K562 (cell line): ENCODE measurements at regions not wholly inside any gene's neighbourhood (a gene's known extent, or its start where the extent isn't known, plus 50 kb on each side); places are given as distances from the start of the nearest gene placed in this dataset.

Experiments
- ATAC-seq: fragments of 200-7000 bp; cut with Tn5 transposase; 3 replicates; pipeline ENCODE4 v1.9.1; 2020; ENCODE audit warnings: moderate library complexity
- BruUV-seq: library from RNA; stranded (reverse); fragments of 400-500 nt; replicated peaks from 2 replicates; lab custom pipeline; 2021; lab: Mats Ljungman, UMichigan
- CTCF ChIA-PET: fragments of 300-600 bp; formaldehyde crosslinking; extraction: SDS; loops from one replicate; lab custom pipeline; 2021; ENCODE audit warnings: low intra/inter-chr PET ratio; lab: Yijun Ruan, JAX
- POLR2A ChIA-PET: fragments of 300-600, 350-650 bp; sonication (Branson Sonifier 250); formaldehyde crosslinking; extraction: SDS; loops from one replicate; lab custom pipeline; 2021; ENCODE audit warnings: antibody characterized with exemption, inconsistent platforms; lab: Yijun Ruan, JAX
- DNase-seq, 4 experiments: peaks; one replicate each; pipeline versions ENCODE4 v3.0.0 to v3.0.0-alpha.2; 2011 to 2018; ENCODE audit warnings: low spot score in 3 of 4, mixed read lengths in 3 of 4; ENCODE audit errors: extremely low read depth in 1 of 4
- FAIRE-seq: peaks from 2 replicates; lab custom pipeline; 2011; peaks lifted over from hg19 to GRCh38; lab: Jason Lieb, UNC
- H2AFZ ChIP-seq: 2 replicates; pipeline ENCODE4 v1.6.0; 2011; ENCODE audit warnings: low read depth, low read length, control low read depth, inconsistent platforms
- H3K27ac ChIP-seq: fragments of 200-600 bp; 3 replicates; pipeline ENCODE4 v1.8.0; 2011; ENCODE audit warnings: low read depth, mild to moderate bottlenecking, control low read depth, inconsistent platforms, low read length, moderate library complexity, mixed read lengths; ENCODE audit errors: extremely low read depth
- H3K27me3 ChIP-seq, 2 experiments: fragments of 300-600 bp in 1 of 2; 2 replicates in 1 of 2; 3 replicates in 1 of 2; pipeline versions ENCODE4 v1.6.0 to v1.8.0; 2011; ENCODE audit warnings: inconsistent platforms in 2 of 2, low read length in 2 of 2, mild to moderate bottlenecking in 1 of 2, mixed read lengths in 1 of 2, moderate library complexity in 1 of 2; ENCODE audit not compliant: control insufficient read depth in 2 of 2, insufficient read depth in 2 of 2
- H3K36me3 ChIP-seq: fragments of 300-600 bp; 3 replicates; pipeline ENCODE4 v1.8.0; 2011; ENCODE audit warnings: mild to moderate bottlenecking, low read length, inconsistent platforms; ENCODE audit not compliant: control insufficient read depth, insufficient read depth
- H3K4me1 ChIP-seq, 2 experiments: fragments of 200-600 bp in 1 of 2; replicated peaks in 1 of 2; 2 replicates in 1 of 2; 3 replicates in 1 of 2; pipeline versions ENCODE4 v1.5.1 to v1.8.0; 2011; ENCODE audit warnings: inconsistent platforms in 2 of 2, low read length in 2 of 2, mild to moderate bottlenecking in 1 of 2, mixed read lengths in 1 of 2, moderate library complexity in 1 of 2; ENCODE audit not compliant: control insufficient read depth in 2 of 2, insufficient read depth in 2 of 2
- H3K4me2 ChIP-seq: 2 replicates; pipeline ENCODE4 v1.6.1; 2011; ENCODE audit warnings: low read length, control low read depth, inconsistent platforms, mixed read lengths; ENCODE audit not compliant: insufficient read depth
- H3K4me3 ChIP-seq: fragments of 200-600 bp; sonication (generic), shearing (Covaris generic); 2 replicates; pipeline ENCODE4 v1.5.1; 2016; ENCODE audit warnings: control low read depth, inconsistent platforms
- H3K79me2 ChIP-seq: fragments of 200-600 bp; 3 replicates; pipeline ENCODE4 v1.8.0; 2011; ENCODE audit warnings: low read length, inconsistent platforms; ENCODE audit not compliant: control insufficient read depth, insufficient read depth
- H3K9ac ChIP-seq, 2 experiments: 2 replicates each; pipeline versions ENCODE4 v1.6.0 to v1.6.1; 2011; ENCODE audit warnings: low read depth in 2 of 2, low read length in 2 of 2, control low read depth in 1 of 2, inconsistent platforms in 1 of 2, mild to moderate bottlenecking in 1 of 2, mixed read lengths in 1 of 2; ENCODE audit not compliant: insufficient read depth in 1 of 2
- H3K9me1 ChIP-seq: one replicate; pipeline ENCODE4 v1.6.0; 2011; ENCODE audit warnings: inconsistent platforms, mild to moderate bottlenecking, low read length, moderate library complexity; ENCODE audit not compliant: control insufficient read depth, insufficient read depth
- H3K9me3 ChIP-seq: replicated peaks from 2 replicates; pipeline ENCODE4 v1.5.1; 2011; ENCODE audit warnings: low read depth, low read length, inconsistent platforms; ENCODE audit not compliant: control insufficient read depth, insufficient read depth
- H4K20me1 ChIP-seq: replicated peaks from 2 replicates; pipeline ENCODE4 v1.6.1; 2011; ENCODE audit warnings: low read length, inconsistent platforms, mixed read lengths; ENCODE audit not compliant: control insufficient read depth, insufficient read depth
- AFF1 ChIP-seq, 2 experiments: fragments of 450-650 bp; IDR thresholded peaks; 2 replicates each; pipeline ENCODE4 v1.6.1; 2018; ENCODE audit warnings: mild to moderate bottlenecking in 2 of 2, low read depth in 1 of 2; ENCODE audit not compliant: partially characterized antibody in 2 of 2
- ARID3B ChIP-seq: fragments of 250-450 bp; sonication (Bioruptor Pico); IDR thresholded peaks from 2 replicates; pipeline ENCODE4 v1.4.0; 2020; ENCODE audit warnings: borderline replicate concordance
- BDP1 ChIP-seq: IDR thresholded peaks from 3 replicates; pipeline ENCODE4 v1.6.1; 2011; ENCODE audit not compliant: insufficient read length, insufficient read depth
- CREB3L1 ChIP-seq: fragments of 450-650 bp; IDR thresholded peaks from 2 replicates; pipeline ENCODE4 v1.6.1; 2014; ENCODE audit warnings: low read depth, mild to moderate bottlenecking, moderate library complexity, borderline replicate concordance
- EWSR1 ChIP-seq: fragments of 450-650 bp; IDR thresholded peaks from 2 replicates; pipeline ENCODE4 v1.6.1; 2018; ENCODE audit warnings: borderline replicate concordance, mild to moderate bottlenecking, low read depth, moderate library complexity; ENCODE audit not compliant: partially characterized antibody
- HNRNPK ChIP-seq: fragments of 200-400 bp; formaldehyde crosslinking; IDR thresholded peaks from one replicate; pipeline ENCODE4 v1.6.1; 2018; ENCODE audit warnings: mild to moderate bottlenecking, low read depth, low read length; ENCODE audit not compliant: poor library complexity, severe bottlenecking
- ID3 ChIP-seq, 2 experiments: fragments of 250-450 bp in 1 of 2; fragments of 450-650 bp in 1 of 2; sonication (Bioruptor Pico) in 1 of 2; IDR thresholded peaks; 2 replicates each; pipeline versions ENCODE4 v1.6.1 to v1.8.0; 2016 to 2021; ENCODE audit warnings: mild to moderate bottlenecking in 2 of 2, moderate library complexity in 2 of 2, missing compliant biosample characterization in 1 of 2, missing genetic modification characterization in 1 of 2
- KHSRP ChIP-seq: fragments of 450-650 bp; IDR thresholded peaks from 2 replicates; pipeline ENCODE4 v1.6.1; 2017
- MCM7 ChIP-seq, 2 experiments: fragments of 450-650 bp; IDR thresholded peaks; 2 replicates each; pipeline ENCODE4 v1.6.1; 2016 to 2018
- MEF2D ChIP-seq: conservative IDR thresholded peaks from 2 replicates; pipeline ENCODE4 v1.6.1; 2016; ENCODE audit warnings: low read depth, missing genetic modification characterization, missing compliant biosample characterization
- SMARCC2 ChIP-seq: fragments of 450-650 bp; IDR thresholded peaks from 2 replicates; pipeline ENCODE4 v1.6.1; 2017; ENCODE audit warnings: antibody characterized with exemption, moderate library complexity, mild to moderate bottlenecking, low read depth
- TAL1 ChIP-seq: fragments of 450-650 bp; IDR thresholded peaks from 2 replicates; pipeline ENCODE4 v1.6.1; 2016; ENCODE audit warnings: mild to moderate bottlenecking
- U2AF1 ChIP-seq: fragments of 200-400 bp; formaldehyde crosslinking; optimal IDR thresholded peaks from 2 replicates; pipeline ENCODE3; 2017; ENCODE audit warnings: mild to moderate bottlenecking, low read depth, low read length, moderate library complexity
- ZKSCAN1 ChIP-seq: fragments of 150-350 bp; IDR thresholded peaks from 2 replicates; pipeline ENCODE4 v1.6.1; 2016; ENCODE audit warnings: low read depth, low read length
- ZKSCAN8 ChIP-seq: fragments of 200-800 bp; sonication (Bioruptor generic); IDR thresholded peaks from 2 replicates; pipeline ENCODE4 v1.6.1; 2016; ENCODE audit warnings: missing genetic modification characterization, missing compliant biosample characterization
- WGBS: fragments of 100-300 bp; shearing (Covaris generic); methylation state at CpG from one replicate; pipeline ENCODE4 v1.1.6; 2016; ENCODE audit warnings: low coverage, mixed read lengths; ENCODE audit not compliant: insufficient coverage; ENCODE audit errors: missing lambda C conversion rate; 5-methylcytosine and 5-hydroxymethylcytosine counted together
- in situ Hi-C: fragments of 300-500 bp; cut with MboI; formaldehyde crosslinking; loops from 4 replicates; pipeline ENCODE4 v1.15.0; 2018; ENCODE audit warnings: inconsistent platforms, mixed read lengths
- intact Hi-C: fragments of 100-400 bp; cut with micrococcal nuclease; formaldehyde crosslinking; loops from 2 replicates; pipeline ENCODE4 v1.14.2; 2022

GRCh38 chr13:70390968-70391367 lies 282.7 kb upstream of the KLHL1 start:
- DNase-seq (no peak), FAIRE-seq (no peak), ATAC-seq (no peak)
- no peaks in the 10 kb centered on the region for H3K9me3 ChIP-seq
- no peak overlapping the region for H3K4me2 ChIP-seq
- no peaks in the 10 kb centered on the region for H3K36me3 ChIP-seq
- BruUV-seq = no TSS peak
- TF ChIP-seq KHSRP (no peak), ID3 (CRISPR knock-in tag; IDR thresholded peaks at IDR 0.05) (no peak), ID3 (tag; IDR thresholded peaks at IDR 0.05) (no peak), AFF1 (IDR thresholded peaks at IDR 0.05; ENCODE audit: low read depth in 1 of 2, partially characterized antibody in 2 of 2) (no peak), BDP1 (no peak), HNRNPK (no peak), SMARCC2 (no peak), ARID3B (CRISPR knock-in tag) (no peak), EWSR1 (no peak), ZKSCAN1 (no peak), CREB3L1 (no peak), U2AF1 (no peak), MEF2D (tag) (no peak), TAL1 (no peak), ZKSCAN8 (CRISPR knock-in tag) (no peak), MCM7 (IDR thresholded peaks at IDR 0.05) (no peak)
- H2AFZ ChIP-seq = no peak overlapping the region
- H3K27me3 ChIP-seq = no peaks in the 10 kb centered on the region
- no peak overlapping the region for H3K27ac ChIP-seq
- in situ Hi-C loops (no loop called here), intact Hi-C loops (no loop called here)
- ChIA-PET CTCF (no interaction called here), POLR2A (no interaction called here)
- no peaks in the 10 kb centered on the region for H4K20me1 ChIP-seq
- H3K9me1 ChIP-seq = no peaks in the 10 kb centered on the region
- H3K4me1 ChIP-seq = no peaks in the 10 kb centered on the region
- no peak overlapping the region for H3K9ac ChIP-seq
- H3K79me2 ChIP-seq = no peaks in the 10 kb centered on the region
- 0% methylated on average over 3 of the region's 3 CpGs for WGBS
- no peak overlapping the region for H3K4me3 ChIP-seq
